ENCODE measurements at regions not wholly inside any gene's neighbourhood (a gene's known extent, or its start where the extent isn't known, plus 50 kb on each side); places are given as distances from the start of the nearest gene placed in this dataset.

DNA sequence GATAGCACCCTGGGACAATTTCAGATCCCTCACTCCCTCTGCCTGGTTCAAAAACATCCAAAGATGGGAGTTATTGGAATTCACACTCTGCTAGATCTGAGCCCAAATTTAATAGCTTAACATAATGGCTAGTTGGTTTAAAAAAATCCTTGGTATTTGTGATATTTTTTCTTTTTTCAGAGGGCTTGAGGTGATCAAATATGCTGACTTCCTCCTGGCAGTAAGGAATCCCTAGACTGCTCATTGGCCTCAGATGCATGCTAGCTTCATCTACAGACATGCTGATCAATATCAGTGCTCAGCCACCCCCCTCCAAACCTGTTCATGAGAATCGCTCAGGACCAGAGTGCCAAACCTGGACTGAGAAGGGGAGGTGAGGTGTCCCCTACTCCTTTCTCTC, 74.7 kb upstream of the PLPP4 start:
- intact Hi-C loops (cut with DNase I; ENCODE audit: low total_unique reads): no loop called here
- DNase-seq: no peak
- no peak overlapping the region for H3K27ac ChIP-seq
- H3K4me3 ChIP-seq: no peak overlapping the region
- no peaks in the 10 kb centered on the region for H3K27me3 ChIP-seq
- no peaks in the 10 kb centered on the region for H3K4me1 ChIP-seq
- TF ChIP-seq, protein P1, sequence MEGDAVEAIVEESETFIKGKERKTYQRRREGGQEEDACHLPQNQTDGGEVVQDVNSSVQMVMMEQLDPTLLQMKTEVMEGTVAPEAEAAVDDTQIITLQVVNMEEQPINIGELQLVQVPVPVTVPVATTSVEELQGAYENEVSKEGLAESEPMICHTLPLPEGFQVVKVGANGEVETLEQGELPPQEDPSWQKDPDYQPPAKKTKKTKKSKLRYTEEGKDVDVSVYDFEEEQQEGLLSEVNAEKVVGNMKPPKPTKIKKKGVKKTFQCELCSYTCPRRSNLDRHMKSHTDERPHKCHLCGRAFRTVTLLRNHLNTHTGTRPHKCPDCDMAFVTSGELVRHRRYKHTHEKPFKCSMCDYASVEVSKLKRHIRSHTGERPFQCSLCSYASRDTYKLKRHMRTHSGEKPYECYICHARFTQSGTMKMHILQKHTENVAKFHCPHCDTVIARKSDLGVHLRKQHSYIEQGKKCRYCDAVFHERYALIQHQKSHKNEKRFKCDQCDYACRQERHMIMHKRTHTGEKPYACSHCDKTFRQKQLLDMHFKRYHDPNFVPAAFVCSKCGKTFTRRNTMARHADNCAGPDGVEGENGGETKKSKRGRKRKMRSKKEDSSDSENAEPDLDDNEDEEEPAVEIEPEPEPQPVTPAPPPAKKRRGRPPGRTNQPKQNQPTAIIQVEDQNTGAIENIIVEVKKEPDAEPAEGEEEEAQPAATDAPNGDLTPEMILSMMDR (IDR thresholded peaks at IDR 0.05): no peak
- no peaks in the 10 kb centered on the region for H3K36me3 ChIP-seq
- H3K9me3 ChIP-seq: no peaks in the 10 kb centered on the region

GRCh38 chr10:120385992-120386391, 71.0 kb upstream of the PLPP4 start:
- H3K9me3 ChIP-seq: no peaks in the 10 kb centered on the region
- DNase-seq: no peak
- TF ChIP-seq, protein P1 (IDR thresholded peaks at IDR 0.05): no peak

GRCh38 chr10:120386896-120387295, 70.1 kb upstream of the PLPP4 start:
- Histone ChIP-seq H3K4me1 (no peaks in the 10 kb centered on the region), H3K9me3 (no peaks in the 10 kb centered on the region), H3K4me3 (no peak overlapping the region), H3K36me3 (no peaks in the 10 kb centered on the region), H3K27me3 (no peaks in the 10 kb centered on the region), H3K27ac (no peak overlapping the region)
- TF ChIP-seq, protein P1 (IDR thresholded peaks at IDR 0.05): no peak
- DNase-seq: no peak
- intact Hi-C loops (cut with DNase I; ENCODE audit: low total_unique reads): no loop called here

More at GRCh38 chr10:120385992-120386391, 71.0 kb upstream of the PLPP4 start:
- Histone ChIP-seq H3K4me3 (no peak overlapping the region), H3K27ac (no peak overlapping the region), H3K36me3 (no peaks in the 10 kb centered on the region), H3K4me1 (no peaks in the 10 kb centered on the region), H3K27me3 (no peaks in the 10 kb centered on the region)
- intact Hi-C loops (cut with DNase I; ENCODE audit: low total_unique reads): no loop called here

DNA sequence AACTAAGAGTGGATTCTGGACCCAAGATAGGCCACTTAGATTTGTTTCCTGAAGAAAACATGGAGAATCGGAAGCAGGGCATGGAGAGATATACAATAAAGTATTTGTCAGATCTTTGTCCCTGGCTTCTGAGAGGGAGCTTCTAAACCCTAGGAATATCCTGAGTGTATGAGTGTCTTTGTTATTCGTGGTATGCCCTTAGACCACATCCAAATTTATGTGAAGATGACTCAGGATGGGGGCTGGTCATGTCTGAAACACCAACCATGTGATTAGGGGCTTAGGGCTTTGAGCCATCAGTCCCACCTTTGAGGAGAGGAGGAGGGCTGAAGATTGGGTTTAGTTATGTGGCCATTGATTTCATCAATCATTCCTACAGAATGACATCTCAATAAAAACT, 69.7 kb upstream of the PLPP4 start:
- intact Hi-C loops (cut with DNase I; ENCODE audit: low total_unique reads): no loop called here

GRCh38 chr10:120392245-120392644, 64.8 kb upstream of the PLPP4 start:
- intact Hi-C loops (cut with DNase I; ENCODE audit: low total_unique reads): no loop called here
- Histone ChIP-seq H3K27me3 (no peaks in the 10 kb centered on the region), H3K27ac (no peak overlapping the region), H3K9me3 (no peaks in the 10 kb centered on the region), H3K4me3 (no peak overlapping the region), H3K36me3 (no peaks in the 10 kb centered on the region), H3K4me1 (no peaks in the 10 kb centered on the region)
- TF ChIP-seq, protein P1 (IDR thresholded peaks at IDR 0.05): no peak
- no peak for DNase-seq

More for the DNA sequence above, 69.7 kb upstream of the PLPP4 start:
- Histone ChIP-seq H3K36me3 (no peaks in the 10 kb centered on the region), H3K4me3 (no peak overlapping the region), H3K9me3 (no peaks in the 10 kb centered on the region), H3K4me1 (no peaks in the 10 kb centered on the region), H3K27me3 (no peaks in the 10 kb centered on the region), H3K27ac (no peak overlapping the region)
- TF ChIP-seq, protein P1 (IDR thresholded peaks at IDR 0.05): no peak
- no peak for DNase-seq

GRCh38 chr10:120392671-120393079, 64.4 kb upstream of the PLPP4 start:
- DNase-seq: no peak
- intact Hi-C loops (cut with DNase I; ENCODE audit: low total_unique reads): no loop called here
- TF ChIP-seq, protein P1 (IDR thresholded peaks at IDR 0.05): no peak

More at GRCh38 chr10:120392671-120393079, 64.4 kb upstream of the PLPP4 start:
- Histone ChIP-seq H3K27me3 (no peaks in the 10 kb centered on the region), H3K36me3 (no peaks in the 10 kb centered on the region), H3K9me3 (no peaks in the 10 kb centered on the region), H3K27ac (no peak overlapping the region), H3K4me1 (no peaks in the 10 kb centered on the region), H3K4me3 (no peak overlapping the region)

Measured in tibial artery (tissue), 4 donors.